Stimulated activated CD4-positive, alpha-beta T cell treated with anti-CD3 and anti-CD28 coated beads, Interleukin-15, amount 100 ng/mL, for 24 hours (primary cell): ENCODE measurements at regions not wholly inside any gene's neighbourhood (a gene's known extent, or its start where the extent isn't known, plus 50 kb on each side); places are given as distances from the start of the nearest gene placed in this dataset.
A peak's percentile ranks its signal among the peaks of the same experiment; 100 is the strongest.
"Not testable (repeated sequence)": the region's sequence is repeated elsewhere in the genome, so short reads cannot be mapped to it uniquely, and the experiment has no call there.

Experiments used
- DNase-seq: peaks from one replicate; pipeline ENCODE4 v3.0.0-alpha.2; 2020

DNA sequence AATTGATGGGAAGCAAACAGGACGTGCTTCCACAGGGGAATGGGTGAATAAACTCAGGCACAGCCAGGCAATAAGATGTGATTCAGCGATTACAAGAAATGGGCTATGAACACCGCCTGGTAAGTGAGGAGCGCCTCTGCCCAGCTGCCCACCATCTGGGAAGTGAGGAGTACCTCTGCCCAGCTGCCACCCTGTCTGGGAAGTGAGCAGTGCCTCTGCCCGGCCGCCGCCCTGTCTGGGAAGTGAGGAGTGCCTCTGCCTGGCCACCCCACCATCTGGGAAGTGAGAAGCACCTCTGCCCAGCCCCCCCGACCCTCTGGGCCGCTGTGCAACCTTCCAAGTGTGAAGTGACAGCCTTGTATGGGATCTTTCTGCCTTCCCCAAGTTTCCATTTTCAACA is 73.2 kb upstream of the PRR5 start:
- no peak for DNase-seq

DNA sequence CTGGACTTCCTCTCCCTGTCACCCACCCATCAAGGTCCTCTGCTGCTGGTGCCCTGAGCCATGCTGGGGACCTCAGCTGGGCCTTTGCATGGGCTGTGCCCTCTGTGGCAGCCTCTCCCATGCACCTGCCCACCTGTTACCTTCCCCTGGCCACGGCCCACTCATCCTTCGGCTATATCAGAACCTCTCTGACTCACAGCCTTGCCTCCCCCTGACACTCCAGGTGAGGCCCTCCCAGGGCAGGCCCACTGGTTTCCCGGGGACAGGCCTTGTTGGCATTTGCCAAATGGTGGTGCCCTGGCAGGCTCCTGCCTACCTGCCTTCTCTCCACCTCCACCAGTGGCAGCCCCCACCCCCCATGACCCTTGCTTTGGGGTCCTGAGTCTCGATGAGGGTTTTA is 73.7 kb upstream of the PRR5 start:
- no peak for DNase-seq

DNA sequence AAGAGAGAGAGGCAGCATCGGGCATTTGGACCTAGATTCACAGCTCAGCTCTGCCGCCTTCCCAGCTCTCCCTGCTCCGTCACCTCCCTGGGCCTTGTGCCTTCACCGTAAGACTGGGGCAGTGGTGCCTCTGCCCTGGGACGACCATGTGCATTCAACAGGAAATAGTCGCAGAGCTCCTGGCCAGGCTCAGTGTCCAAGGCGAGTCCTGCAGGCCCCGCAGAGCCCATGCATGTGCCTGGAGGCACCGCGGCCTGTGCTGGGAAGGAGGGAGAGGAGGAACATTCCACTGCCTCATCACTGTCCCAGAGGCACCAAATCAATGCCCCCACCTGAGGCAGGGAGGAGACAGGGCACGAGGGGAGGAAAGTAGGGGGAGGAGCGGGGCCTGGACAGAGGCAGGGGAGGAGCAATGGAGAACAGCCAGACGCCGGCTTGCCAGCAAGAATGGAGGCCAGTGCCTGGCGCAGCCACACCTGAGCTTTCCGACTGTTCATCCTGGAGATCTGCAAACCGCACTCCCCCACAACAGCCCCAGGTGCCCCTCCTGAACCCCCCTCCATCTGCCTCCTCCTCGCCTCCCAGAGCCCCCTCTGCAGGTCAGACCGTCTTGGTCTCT is 74.4 kb upstream of the PRR5 start:
- no peak for DNase-seq

DNA sequence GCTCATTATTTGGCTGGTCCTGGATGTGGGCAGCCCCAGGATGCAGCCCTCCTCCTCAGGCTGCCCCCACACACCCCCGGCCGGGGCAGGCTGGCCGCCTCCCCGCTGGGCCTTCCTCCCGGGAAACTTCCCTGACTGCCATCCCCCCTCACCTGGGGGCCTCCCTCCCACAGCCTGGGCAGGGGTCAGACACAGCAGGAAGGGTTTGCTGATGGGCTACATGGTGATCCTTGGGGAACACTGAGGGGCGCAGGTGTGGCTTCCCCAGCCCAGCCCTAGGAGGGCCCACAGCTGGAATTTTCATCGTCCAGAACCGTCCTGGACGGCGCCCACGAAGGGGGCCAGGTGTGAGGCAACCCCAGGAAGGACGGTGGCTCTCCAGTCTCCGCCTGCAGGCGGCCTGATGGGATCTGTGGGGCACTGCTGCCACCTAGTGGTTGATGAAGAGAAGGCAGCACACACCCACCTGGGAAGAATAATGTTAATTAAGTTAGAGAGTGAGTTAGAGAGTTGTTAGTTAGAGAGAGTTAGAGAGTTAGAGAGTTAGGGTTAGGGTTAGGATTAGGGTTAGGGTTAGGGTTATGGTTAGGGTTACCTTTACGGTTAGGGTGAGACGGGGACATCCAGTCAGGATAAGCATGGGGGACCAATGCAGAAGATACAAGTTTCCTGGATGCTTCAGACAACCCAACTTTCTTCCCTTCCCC is 75.9 kb upstream of the PRR5 start:
- peak; percentile 79 for DNase-seq

DNA sequence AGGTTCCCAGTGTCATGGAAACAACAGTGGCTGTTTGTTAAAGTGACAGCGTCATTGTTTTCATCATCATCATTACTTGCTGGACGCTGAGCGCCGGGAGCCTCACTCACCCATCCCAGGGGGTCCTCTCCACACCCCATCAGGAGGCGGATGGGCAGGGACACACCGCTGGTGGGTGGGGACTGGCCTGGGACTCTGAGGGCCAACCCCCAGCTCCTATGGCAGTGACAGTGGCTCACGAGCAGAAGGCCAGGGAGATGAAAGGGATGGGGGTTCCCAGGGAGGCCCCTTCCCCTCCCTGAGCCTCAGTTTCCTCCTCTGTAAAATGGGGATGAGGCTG is 76.6 kb upstream of the PRR5 start:
- DNase-seq: no peak

DNA sequence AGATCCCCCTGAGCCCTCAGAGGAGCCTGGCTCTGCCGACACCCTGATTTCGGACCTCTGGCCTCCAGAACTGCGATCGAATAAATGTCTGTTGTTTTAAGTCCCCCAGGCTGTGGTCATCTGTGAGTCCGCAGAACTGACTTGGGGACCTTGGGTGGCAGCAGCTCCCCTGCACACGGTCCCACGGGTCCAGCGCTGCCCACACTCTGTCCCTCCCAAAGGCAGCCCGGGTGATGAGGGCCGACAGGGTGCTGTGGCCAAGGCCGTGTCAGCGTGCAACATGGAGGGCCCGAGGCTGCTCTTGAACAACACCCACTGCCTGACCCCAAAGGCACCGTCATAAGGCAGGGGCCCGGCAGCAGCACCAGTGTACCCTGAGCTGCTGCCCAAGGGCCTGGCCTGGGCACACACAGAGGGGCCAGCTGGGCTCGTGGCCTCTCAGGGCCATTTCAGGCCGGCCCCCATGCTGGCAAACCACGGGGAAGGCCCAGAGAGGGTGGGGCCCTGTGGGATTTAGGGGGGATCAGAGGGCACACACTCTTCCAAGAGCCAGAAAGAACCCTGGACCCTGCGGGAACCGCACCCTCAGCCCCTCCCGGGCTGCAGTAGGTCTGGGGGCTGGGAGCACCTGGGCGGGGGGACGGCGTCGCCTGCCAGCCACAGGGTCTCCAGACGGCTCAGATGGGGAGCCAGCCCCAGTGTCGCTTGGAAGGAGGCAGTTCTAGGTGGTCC is 77.1 kb upstream of the PRR5 start:
- DNase-seq: no peak

DNA sequence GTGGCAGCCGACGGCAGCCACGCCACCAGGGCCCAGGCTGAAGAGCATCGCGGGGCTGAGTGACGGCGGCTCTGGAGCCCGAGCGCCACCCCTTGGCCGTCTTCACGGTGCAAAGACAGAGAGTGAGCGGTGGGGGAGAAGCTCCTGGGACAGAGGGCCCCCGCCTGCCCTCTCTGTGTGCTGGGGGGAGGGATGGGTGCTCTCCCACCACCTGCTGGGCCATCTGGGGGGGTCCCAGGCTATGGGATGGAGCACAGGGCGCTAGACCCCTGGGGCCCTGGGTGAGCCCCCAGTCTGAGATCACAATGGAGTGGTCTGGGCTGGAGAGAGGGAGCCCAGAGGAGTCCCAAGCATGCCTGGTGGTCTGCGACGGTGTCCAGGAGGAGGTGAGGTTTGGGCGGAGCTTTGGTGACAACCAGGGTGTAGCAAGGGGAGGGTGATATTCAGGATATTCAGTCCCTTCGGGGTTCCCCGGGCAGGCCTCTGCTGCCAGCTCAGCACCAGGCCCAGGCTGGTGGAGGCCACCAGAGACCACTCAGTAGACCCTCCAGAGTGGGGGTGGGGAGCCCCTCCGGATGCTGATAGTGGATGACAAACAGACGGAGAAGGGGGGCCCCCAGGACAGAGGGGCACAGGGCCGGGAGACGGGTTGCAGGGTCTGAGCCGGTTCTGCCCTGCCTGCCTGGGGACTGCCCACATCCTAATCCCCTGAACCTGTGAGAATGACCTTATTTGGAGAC is 78.1 kb upstream of the PRR5 start:
- no peak for DNase-seq

DNA sequence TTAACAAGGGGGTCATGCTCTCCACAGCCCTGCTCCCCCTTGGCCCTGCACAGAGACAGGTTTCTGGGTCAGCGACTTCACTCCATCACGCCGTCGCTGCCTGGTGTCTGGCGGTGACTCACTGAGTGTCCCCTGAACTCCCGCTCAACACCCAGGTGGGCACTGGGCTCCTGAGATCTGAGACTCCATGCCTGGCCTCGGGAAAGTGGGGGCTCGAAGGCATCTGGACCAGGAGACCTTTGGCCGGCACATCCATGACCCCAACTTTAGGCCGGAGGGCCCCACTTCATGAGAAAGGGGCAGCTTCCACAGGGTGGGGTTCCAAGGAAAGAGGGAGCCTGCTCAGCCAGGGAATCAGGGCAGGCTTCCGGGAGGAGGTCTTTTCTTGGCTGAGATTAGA is 79.3 kb upstream of the PRR5 start:
- DNase-seq: no peak

DNA sequence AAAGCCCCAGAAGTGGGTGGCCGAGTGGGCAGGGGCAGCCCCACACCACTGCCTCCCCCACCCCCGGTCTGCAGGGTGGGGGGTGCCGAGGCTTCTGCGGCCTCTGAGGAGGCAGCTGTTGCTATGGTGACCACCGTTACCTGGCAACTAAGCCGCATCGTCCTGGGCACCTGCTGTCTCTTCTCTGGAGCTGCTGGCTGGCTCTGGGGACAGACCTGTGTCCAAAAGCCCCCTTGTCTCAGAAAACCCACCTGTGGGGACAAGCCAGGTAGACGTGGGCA is 79.9 kb upstream of the PRR5 start:
- DNase-seq: peak; percentile 24

DNA sequence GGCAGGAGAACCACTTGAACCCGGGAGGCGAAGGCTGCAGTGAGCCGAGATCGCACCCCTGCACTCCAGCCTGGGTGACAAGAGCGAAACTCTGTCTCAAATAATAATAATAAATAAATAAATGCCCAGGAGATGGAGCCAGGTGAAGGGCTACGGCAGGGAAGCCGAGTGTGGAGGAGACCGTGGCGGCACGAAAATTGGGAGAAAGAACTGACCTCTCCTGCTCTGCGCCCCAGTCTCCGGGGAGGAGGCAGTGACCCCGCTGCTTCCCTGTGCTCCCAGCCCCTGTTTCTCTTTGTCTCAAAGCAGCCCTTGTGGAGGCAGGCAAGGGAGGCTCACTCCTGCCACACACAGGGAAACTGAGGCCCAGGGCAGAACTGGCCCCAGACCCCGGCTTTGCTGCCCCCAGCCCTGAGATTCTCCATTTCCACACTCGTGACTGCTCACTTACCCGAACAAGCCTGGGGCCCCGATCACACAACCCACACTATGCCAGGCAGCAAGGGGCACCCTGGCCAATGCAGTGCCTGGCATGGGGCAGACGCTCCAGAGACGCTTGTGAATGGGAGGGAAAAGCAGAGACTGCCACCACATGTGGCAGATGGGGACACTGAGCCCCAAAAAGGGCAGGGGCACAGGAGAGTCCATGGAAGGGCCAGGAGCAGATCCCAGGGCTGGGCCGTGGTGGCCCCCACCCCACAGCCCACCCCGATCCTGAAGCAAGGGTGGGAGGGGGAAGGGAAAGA is 80.4 kb upstream of the PRR5 start:
- DNase-seq: no peak

DNA sequence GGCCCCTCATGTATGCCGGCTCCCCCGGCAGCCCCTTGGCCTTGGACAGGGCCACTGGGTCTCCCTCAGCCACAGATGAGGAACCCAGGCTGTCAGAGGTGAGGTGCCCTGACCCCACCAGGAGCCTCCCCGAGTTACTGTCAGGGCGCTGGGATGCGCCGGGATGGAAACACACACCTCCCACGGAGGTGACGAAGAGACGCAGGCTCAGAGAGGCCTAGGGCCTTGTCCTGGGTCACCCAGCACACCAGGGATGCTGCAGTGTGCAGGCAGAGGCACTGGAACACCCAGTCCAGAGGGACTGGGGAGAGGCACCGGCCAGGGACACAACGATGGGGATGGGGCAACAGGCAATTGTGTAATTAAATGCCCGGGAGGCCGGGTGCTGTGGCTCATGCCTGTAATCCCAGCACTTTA is 81.2 kb upstream of the PRR5 start:
- DNase-seq: no peak

DNA sequence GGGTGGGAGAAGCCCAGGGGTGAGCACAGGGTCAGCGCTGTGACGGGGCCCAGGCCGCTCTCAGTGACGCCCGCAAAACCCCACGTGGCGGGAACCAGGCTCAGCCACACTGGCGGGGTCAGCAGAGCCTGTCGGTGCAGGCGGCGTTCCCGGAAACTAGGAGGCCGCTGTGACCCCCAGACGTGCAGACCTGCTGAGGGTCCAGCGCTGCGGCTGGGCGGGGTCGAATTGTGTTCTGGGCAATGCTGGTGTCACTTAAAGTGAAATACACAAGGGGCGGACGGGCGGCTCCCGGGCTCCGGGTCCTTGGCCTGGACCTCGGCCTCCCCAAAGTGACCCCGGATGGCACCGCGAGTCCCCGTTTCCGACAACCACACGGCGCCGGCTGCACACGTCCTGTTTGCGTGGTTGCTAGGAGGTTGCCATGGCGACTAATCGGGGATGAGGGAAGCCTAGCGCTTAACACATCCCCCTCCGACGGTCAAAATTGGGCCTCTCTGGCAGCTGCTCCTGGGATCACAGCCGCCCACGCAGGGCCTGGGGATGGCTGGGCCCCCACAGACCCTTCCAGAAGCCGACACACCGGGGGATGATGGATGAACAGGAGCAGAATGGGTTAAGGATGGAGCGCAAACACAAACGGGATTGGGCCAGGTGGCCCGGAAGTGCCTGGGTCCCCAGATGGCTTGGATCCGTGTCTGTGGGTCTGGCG is 81.7 kb upstream of the PRR5 start:
- peak; percentile 80 for DNase-seq

DNA sequence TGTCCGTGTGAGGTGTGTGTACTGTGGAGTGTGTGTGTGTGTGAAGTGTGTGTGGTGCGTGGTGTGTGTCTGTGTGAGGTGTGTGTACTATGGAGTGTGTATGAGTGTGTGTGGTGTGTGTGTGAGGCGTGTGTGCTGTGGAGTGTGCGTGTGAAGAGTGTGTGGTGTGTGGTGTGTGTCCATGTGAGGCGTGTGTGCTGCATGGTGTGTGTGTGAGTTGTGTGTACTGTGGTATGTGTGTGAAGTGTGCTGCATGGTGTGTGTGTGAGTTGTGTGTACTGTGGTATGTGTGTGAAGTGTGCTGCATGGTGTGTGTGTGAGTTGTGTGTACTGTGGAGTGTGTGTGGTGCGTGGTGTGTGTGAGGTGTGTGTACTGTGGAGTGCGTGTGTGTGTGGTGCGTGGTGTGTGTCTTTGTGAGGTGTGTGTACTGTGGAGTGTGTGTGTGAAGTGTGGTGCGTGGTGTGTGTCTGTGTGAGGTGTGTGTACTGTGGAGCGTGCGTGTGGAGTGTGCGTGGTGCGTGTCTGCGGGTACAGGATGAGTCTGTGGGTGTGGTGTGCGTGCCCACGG is 82.4 kb upstream of the PRR5 start:
- DNase-seq: not testable (repeated sequence)

DNA sequence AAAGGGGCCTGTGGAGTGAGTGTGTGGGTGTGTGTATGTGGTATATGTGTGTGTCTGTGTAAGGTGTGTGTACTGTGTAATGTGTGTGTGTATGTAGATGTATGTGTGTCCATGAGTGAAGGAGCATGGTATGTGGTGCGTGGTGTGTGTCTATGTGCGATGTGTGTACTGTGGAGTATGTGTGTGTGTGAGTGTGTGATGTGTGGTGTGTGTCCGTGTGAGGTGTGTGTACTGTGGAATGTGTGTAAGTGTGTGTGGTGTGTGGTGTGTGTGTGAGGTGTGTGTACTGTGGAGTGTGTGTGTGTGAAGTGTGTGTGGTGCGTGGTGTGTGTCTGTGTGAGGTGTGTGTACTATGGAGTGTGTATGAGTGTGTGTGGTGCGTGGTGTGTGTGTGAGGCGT is 83.1 kb upstream of the PRR5 start:
- DNase-seq: not testable (repeated sequence)

DNA sequence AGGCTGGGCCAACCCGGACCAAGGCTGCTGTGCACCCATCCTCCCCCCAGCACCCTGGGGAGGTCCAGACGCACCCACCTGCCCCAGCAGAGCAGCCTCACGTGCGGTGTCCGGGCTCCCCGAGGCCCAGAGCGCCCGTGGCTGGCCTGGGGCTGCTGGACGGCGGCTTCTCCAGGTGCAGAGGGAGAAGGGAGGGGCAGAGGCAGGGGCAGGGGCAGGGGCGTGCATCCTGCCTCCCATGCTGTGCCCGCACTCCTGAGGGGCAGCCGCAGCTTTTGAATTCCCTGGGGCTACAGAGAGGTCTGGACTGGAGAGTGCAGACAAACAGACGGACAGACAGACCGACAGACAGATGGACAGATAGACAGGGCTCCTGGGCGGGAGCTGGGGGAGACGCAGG is 83.6 kb upstream of the PRR5 start:
- no peak for DNase-seq

DNA sequence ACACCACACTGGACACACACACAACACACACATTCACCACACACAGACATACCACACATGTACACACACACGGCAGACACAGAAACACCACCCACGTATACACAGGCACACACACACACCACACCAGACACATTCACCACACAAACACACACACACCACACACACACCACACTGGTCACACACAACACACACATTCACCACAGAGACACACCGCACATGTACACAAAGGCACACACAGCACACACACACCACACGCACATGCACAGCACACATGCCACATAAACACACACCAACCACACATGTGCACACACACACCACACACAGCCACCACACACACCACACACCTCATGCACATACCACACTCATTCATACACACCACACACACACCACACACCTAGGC is 84.2 kb upstream of the PRR5 start:
- DNase-seq: no peak

DNA sequence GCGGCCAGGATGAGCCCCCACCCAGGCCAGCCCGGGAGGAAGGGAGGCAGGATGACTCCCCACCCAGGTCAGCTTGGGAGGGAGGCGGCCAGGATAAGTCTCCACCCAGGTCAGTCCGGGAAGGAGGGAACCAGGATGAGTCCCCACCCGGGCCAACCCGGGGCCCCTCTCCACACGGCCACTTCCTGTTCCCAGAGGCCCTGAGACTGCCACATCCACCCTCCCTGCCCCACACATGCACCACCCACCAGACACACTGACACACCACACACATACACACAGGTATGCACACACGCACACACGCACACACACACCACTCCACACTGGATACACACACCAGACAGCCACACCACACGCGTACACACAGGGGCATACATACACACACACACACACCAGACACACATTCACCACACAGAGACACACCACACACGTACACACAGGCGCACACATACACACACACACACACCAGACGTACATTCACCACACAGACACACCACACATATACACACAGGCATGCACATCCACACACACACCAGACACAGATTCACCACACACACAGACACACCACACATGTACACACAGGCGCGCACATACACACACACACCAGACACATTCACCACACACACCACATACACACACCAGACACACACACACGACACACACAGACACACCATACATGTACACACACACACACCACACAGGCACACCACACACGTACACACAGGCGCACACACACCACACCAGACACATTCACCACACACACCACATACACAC is 84.9 kb upstream of the PRR5 start:
- DNase-seq: no peak

DNA sequence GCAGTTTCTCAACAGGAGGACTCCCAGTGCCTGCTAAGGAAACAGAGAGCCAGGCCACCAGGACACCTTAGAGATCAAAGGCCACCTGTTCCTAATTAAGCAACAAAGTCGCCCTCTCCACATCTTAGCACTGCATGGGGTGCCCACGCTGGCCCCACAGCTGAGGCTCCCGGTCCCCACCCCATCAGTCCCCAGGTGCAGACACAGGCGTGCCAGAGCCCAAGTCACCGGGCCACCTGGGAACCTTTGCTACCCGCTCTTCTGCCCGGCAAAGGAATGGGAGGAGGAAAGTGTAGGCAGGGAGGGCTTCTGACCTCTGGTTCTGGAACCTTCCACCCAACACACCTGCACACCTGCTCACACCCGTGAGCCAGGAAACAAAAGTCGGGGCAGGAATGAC is 85.5 kb upstream of the PRR5 start:
- DNase-seq: no peak

DNA sequence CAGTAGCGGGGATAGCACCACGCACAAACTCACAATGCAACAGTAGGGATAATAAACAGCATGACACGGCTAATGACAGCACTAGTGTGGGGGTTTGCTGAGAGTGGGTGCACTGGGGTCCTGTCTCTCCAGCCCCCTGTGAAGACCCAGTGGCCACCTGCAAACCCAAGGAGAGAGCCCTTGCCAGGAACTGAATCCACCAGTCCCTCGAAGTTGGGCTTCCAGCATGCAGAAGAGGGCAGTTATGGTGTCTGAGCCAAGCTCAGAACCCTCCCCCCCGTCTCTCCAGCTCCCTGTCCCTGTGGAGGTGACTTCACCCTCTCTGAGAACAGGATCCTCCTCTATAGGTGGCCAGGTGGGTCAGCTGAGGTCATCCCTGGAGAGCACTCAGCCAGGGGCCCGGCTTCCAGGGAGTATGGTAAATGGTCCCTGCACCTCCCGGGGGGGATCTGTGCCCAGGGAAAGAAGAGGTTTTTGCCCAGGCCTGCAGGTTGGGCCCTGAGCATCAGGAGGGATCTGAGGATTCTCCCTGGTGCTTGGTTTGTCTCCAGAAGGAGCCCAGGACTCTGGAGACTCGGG is 86.3 kb upstream of the PRR5 start:
- no peak for DNase-seq

DNA sequence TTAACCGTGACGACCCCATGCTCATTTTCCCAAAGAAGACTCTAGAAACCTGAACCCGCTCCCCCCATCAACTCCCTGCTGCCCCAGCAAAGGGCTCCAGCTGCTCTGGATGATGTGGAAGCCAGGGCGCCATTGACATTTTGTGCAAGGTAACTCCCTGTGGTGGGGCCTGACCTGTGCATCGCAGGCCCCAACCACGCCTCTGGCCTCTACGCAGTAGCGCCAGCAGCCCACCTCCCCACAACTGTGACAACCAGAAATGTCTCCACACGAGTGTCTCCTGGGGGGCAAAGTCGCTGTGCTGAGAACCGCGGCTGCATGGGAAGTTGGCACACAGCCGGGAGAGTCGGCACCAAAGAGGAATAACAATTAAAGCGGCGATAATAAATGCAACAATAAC is 86.9 kb upstream of the PRR5 start:
- DNase-seq: no peak

DNA sequence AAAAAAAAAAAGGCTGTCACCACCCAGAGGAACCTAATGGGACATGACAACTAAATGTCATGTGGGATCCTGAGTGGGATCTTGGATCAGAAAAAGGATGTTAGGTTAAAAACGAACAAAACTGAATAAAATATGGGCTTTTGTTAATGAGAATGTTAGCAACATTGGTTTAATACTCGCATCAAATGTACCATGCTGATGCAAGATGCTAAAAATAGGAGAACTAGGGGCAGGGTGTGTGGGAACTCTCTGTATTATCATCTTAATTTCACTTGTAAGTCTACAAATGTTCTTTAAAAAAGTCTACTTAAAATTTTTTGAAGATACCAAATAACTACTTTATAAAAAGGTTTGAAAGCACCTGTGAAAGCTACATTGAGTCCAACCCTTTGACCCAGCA is 88.8 kb upstream of the PRR5 start:
- DNase-seq: no peak
